Osteocyte (in vitro differentiated cells): ENCODE measurements at regions not wholly inside any gene's neighbourhood (a gene's known extent, or its start where the extent isn't known, plus 50 kb on each side); places are given as distances from the start of the nearest gene placed in this dataset.
"Not testable (repeated sequence)": the region's sequence is repeated elsewhere in the genome, so short reads cannot be mapped to it uniquely, and the experiment has no call there.

Experiments used
- DNase-seq: peaks from one replicate; pipeline ENCODE4 v3.0.0; 2021; ENCODE audit warnings: mixed read lengths; ENCODE audit not compliant: unreplicated experiment; ENCODE audit errors: extremely low spot score
- H3K27ac Mint-ChIP-seq: one replicate; pipeline ENCODE4 v1.8.0; 2021; ENCODE audit warnings: mild to moderate bottlenecking, mixed read lengths; ENCODE audit not compliant: unreplicated experiment
- H3K27me3 Mint-ChIP-seq: one replicate; pipeline ENCODE4 v1.8.0; 2021; ENCODE audit warnings: mixed read lengths; ENCODE audit not compliant: unreplicated experiment
- H3K36me3 Mint-ChIP-seq: one replicate; pipeline ENCODE4 v1.8.0; 2021; ENCODE audit warnings: mixed read lengths; ENCODE audit not compliant: unreplicated experiment
- H3K4me1 Mint-ChIP-seq: one replicate; pipeline ENCODE4 v1.8.0; 2021; ENCODE audit warnings: mixed read lengths; ENCODE audit not compliant: unreplicated experiment
- H3K4me3 Mint-ChIP-seq: one replicate; pipeline ENCODE4 v1.8.0; 2021; ENCODE audit warnings: mild to moderate bottlenecking, moderate library complexity, mixed read lengths; ENCODE audit not compliant: unreplicated experiment
- H3K9me3 Mint-ChIP-seq: one replicate; pipeline ENCODE4 v1.8.0; 2021; ENCODE audit warnings: mixed read lengths; ENCODE audit not compliant: unreplicated experiment
- CTCF ChIP-seq: fragments of 200-600 bp; sonication (generic); IDR thresholded peaks from 2 replicates; pipeline ENCODE4 v1.5.0; 2021; ENCODE audit warnings: antibody characterized with exemption, mild to moderate bottlenecking, moderate library complexity

GRCh38 chr2:89130665-89131308 lies 439.3 kb downstream of the RPIA start:
- not testable (repeated sequence) for DNase-seq, H3K27ac Mint-ChIP-seq, H3K36me3 Mint-ChIP-seq, H3K4me1 Mint-ChIP-seq, H3K4me3 Mint-ChIP-seq, H3K9me3 Mint-ChIP-seq, H3K27me3 Mint-ChIP-seq

- not testable (repeated sequence) for H3K4me3 Mint-ChIP-seq, H3K9me3 Mint-ChIP-seq, H3K27ac Mint-ChIP-seq, DNase-seq, H3K4me1 Mint-ChIP-seq, H3K27me3 Mint-ChIP-seq, H3K36me3 Mint-ChIP-seq
These were observed 451.5 kb downstream of the RPIA start for GRCh38 chr2:89142959-89143358.

- not testable (repeated sequence) for H3K9me3 Mint-ChIP-seq, DNase-seq, H3K27me3 Mint-ChIP-seq, H3K4me3 Mint-ChIP-seq, H3K27ac Mint-ChIP-seq, H3K36me3 Mint-ChIP-seq, H3K4me1 Mint-ChIP-seq
These were observed 453.9 kb downstream of the RPIA start for GRCh38 chr2:89145342-89145741.

GRCh38 chr2:89148256-89148655 lies 456.8 kb downstream of the RPIA start:
- H3K9me3 Mint-ChIP-seq, H3K27ac Mint-ChIP-seq, H3K36me3 Mint-ChIP-seq, H3K4me3 Mint-ChIP-seq, H3K4me1 Mint-ChIP-seq, DNase-seq, H3K27me3 Mint-ChIP-seq: not testable (repeated sequence)

GRCh38 chr2:89151699-89152098 lies 460.2 kb downstream of the RPIA start:
- not testable (repeated sequence) for H3K9me3 Mint-ChIP-seq, H3K4me3 Mint-ChIP-seq, H3K27ac Mint-ChIP-seq, H3K27me3 Mint-ChIP-seq, H3K36me3 Mint-ChIP-seq, DNase-seq, H3K4me1 Mint-ChIP-seq

GRCh38 chr2:89152501-89152900 lies 461.0 kb downstream of the RPIA start:
- H3K27ac Mint-ChIP-seq, H3K27me3 Mint-ChIP-seq, H3K4me1 Mint-ChIP-seq, H3K36me3 Mint-ChIP-seq, H3K9me3 Mint-ChIP-seq, H3K4me3 Mint-ChIP-seq, DNase-seq: not testable (repeated sequence)

GRCh38 chr2:89153210-89153609 lies 461.7 kb downstream of the RPIA start:
- H3K4me1 Mint-ChIP-seq, H3K27ac Mint-ChIP-seq, DNase-seq, H3K9me3 Mint-ChIP-seq, H3K27me3 Mint-ChIP-seq, H3K4me3 Mint-ChIP-seq, H3K36me3 Mint-ChIP-seq: not testable (repeated sequence)

- not testable (repeated sequence) for H3K4me1 Mint-ChIP-seq, H3K4me3 Mint-ChIP-seq, H3K9me3 Mint-ChIP-seq, H3K27me3 Mint-ChIP-seq, H3K27ac Mint-ChIP-seq, DNase-seq, H3K36me3 Mint-ChIP-seq
- TF ChIP-seq CTCF, result peak; percentile 41
These were observed 462.8 kb downstream of the RPIA start for GRCh38 chr2:89154247-89154682.

GRCh38 chr2:89160306-89160705 lies 468.8 kb downstream of the RPIA start:
- H3K27me3 Mint-ChIP-seq, DNase-seq, H3K27ac Mint-ChIP-seq, H3K4me1 Mint-ChIP-seq, H3K9me3 Mint-ChIP-seq, H3K4me3 Mint-ChIP-seq, H3K36me3 Mint-ChIP-seq: not testable (repeated sequence)

- not testable (repeated sequence) for H3K27me3 Mint-ChIP-seq, H3K4me3 Mint-ChIP-seq, H3K27ac Mint-ChIP-seq, DNase-seq, H3K4me1 Mint-ChIP-seq, H3K9me3 Mint-ChIP-seq, H3K36me3 Mint-ChIP-seq
These were observed 470.2 kb downstream of the RPIA start for GRCh38 chr2:89161626-89162025.

- H3K9me3 Mint-ChIP-seq, H3K36me3 Mint-ChIP-seq, H3K4me1 Mint-ChIP-seq: not testable (repeated sequence)
These were observed 479.2 kb downstream of the RPIA start for GRCh38 chr2:89170506-89171173.

More at GRCh38 chr2:89170506-89171173, 479.2 kb downstream of the RPIA start:
- not testable (repeated sequence) for H3K27ac Mint-ChIP-seq, H3K4me3 Mint-ChIP-seq, DNase-seq, H3K27me3 Mint-ChIP-seq
